ENCODE measurements at regions not wholly inside any gene's neighbourhood (a gene's known extent, or its start where the extent isn't known, plus 50 kb on each side); places are given as distances from the start of the nearest gene placed in this dataset.

DNA sequence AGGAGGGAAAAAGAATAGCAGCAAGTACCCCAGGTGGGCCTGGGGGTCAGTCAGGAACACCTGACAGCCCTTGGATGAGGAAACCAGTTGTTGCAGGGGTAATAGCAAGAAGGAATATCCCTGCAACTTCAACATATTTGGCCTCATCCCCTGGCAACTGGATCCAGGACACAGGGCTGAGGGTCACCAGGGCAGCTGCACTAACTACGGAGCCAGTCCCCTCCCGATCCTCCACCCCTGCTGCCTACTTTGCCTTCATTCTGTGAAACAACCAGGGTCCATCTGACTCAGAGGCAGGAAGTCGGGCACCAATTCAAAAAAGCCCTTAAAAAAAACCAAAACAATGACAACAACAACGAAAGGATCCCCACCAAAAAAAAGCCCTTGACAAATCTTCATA is 52.9 kb downstream of the FRMPD3 start:
- Histone ChIP-seq H3K27me3 (replicated peaks; ENCODE audit: control insufficient read depth, insufficient read depth, low read length) (no peaks in the 10 kb centered on the region), H3K36me3 (ENCODE audit: control insufficient read depth, insufficient read depth, low read length) (no peaks in the 10 kb centered on the region), H3K4me3 (replicated peaks; ENCODE audit: low read depth, low read length) (no peak overlapping the region)
- no peak for DNase-seq (ENCODE audit: extremely low read depth, insufficient read length)
- TF ChIP-seq, protein P1, sequence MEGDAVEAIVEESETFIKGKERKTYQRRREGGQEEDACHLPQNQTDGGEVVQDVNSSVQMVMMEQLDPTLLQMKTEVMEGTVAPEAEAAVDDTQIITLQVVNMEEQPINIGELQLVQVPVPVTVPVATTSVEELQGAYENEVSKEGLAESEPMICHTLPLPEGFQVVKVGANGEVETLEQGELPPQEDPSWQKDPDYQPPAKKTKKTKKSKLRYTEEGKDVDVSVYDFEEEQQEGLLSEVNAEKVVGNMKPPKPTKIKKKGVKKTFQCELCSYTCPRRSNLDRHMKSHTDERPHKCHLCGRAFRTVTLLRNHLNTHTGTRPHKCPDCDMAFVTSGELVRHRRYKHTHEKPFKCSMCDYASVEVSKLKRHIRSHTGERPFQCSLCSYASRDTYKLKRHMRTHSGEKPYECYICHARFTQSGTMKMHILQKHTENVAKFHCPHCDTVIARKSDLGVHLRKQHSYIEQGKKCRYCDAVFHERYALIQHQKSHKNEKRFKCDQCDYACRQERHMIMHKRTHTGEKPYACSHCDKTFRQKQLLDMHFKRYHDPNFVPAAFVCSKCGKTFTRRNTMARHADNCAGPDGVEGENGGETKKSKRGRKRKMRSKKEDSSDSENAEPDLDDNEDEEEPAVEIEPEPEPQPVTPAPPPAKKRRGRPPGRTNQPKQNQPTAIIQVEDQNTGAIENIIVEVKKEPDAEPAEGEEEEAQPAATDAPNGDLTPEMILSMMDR (IDR thresholded peaks at IDR 0.05; ENCODE audit: insufficient read depth, low read length, poor library complexity, severe bottlenecking): no peak

DNA sequence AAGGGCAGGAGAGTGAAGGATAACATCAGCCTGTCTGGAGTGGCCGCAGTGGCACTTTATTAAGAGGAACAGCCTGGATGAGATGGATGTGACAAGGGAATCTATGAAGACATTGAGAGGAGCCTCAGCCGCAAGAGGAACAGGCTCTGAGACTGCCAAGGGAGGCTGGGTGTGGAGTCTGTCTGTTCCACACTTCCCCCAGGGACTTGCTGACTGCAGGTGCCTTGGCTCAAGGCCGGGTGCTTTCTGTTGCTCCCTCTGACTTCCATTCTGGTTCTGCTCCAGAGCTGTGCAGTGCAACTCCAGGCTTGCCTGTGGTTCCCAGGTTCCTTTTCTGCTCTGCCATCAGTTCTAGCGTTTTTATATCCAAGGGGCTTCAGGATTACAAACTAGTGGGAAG is 54.6 kb downstream of the FRMPD3 start:
- no peak for DNase-seq (ENCODE audit: extremely low read depth, insufficient read length)
- Histone ChIP-seq H3K36me3 (ENCODE audit: control insufficient read depth, insufficient read depth, low read length) (no peaks in the 10 kb centered on the region), H3K4me3 (replicated peaks; ENCODE audit: low read depth, low read length) (no peak overlapping the region), H3K27me3 (replicated peaks; ENCODE audit: control insufficient read depth, insufficient read depth, low read length) (no peaks in the 10 kb centered on the region)
- TF ChIP-seq, protein P1 (IDR thresholded peaks at IDR 0.05; ENCODE audit: insufficient read depth, low read length, poor library complexity, severe bottlenecking): no peak

DNA sequence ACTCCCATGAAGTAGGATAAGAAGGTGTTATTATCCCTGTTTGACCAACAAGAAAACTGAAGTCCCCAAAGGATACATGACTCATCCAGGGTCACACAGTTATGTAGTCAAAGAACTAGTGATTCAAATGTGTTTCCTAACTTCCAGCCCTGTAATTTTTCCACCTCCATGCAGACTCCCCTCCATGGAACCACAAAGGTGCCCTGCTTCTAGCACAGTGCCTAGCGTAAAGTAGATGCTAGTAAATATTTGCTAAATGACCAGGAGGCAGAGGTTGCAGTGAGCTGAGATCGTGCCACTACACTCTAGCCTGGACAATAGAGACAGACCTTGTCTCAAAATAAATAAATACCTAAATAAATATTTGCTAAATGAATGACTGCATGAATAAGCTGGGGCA is 55.8 kb downstream of the FRMPD3 start:
- no peaks in the 10 kb centered on the region for H3K36me3 ChIP-seq (ENCODE audit: control insufficient read depth, insufficient read depth, low read length)
- no peak for DNase-seq (ENCODE audit: extremely low read depth, insufficient read length)
- no peaks in the 10 kb centered on the region for H3K27me3 ChIP-seq (replicated peaks; ENCODE audit: control insufficient read depth, insufficient read depth, low read length)
- no peak overlapping the region for H3K4me3 ChIP-seq (replicated peaks; ENCODE audit: low read depth, low read length)
- TF ChIP-seq, protein P1 (IDR thresholded peaks at IDR 0.05; ENCODE audit: insufficient read depth, low read length, poor library complexity, severe bottlenecking): no peak

DNA sequence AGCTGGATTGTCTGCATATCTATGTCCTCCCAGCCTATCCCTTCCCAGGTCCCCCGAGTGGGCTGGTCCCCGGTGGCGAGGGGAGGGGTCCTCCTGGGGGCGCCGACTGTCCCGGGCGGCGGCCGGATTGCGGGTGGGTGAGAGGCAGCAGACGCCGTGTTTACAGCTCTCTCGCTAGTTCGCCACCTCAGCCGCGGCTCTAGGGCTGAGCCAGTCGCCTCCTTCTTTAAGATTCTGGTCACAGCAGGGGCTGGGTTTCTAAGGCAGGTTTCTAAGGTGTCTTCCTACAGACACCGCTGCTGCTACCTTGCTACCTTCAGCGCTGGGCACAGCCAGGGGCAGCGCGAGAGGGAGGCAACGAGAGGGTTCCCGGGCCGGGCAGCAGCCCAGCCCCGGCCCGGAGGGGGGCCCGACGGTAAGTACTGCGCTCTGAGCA is 57.2 kb downstream of the FRMPD3 start:
- no peak for DNase-seq (ENCODE audit: extremely low read depth, insufficient read length)
- Histone ChIP-seq H3K27me3 (replicated peaks; ENCODE audit: control insufficient read depth, insufficient read depth, low read length) (no peaks in the 10 kb centered on the region), H3K4me3 (replicated peaks; ENCODE audit: low read depth, low read length) (no peak overlapping the region), H3K36me3 (ENCODE audit: control insufficient read depth, insufficient read depth, low read length) (no peaks in the 10 kb centered on the region)
- TF ChIP-seq, protein P1 (IDR thresholded peaks at IDR 0.05; ENCODE audit: insufficient read depth, low read length, poor library complexity, severe bottlenecking): no peak

DNA sequence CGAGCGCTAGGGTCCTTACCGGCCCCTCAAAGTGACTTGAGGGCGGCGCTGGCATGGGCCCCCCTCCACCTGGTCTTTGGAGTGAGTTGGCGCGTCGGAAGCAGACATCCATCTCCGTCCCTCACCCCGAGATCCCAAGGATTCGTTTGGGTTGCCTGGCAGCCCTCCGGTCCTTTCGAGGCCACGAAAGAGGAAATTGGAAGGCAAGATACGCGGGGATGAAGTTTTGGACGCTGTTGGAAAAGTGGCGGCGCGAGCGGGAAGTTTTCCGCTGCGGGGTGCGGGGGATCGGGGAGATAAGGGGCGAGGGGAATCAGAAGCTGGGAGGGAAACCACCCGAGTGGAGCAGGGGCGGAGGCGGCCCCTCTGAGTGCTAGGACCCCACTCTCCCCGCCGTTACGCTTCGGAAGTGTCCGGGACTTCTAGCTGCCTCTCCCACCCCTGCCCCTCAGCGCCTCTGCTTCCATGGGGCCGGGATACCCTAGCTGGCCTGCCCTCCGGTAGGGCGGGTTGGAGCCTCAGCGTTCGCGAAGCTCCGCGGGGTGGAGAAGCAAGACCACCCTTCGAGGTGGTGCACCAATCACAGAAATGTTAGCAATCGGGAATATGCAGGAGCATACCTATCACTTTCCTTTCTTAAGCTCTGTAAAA is 57.8 kb downstream of the FRMPD3 start:
- no peaks in the 10 kb centered on the region for H3K36me3 ChIP-seq (ENCODE audit: control insufficient read depth, insufficient read depth, low read length)
- H3K27me3 ChIP-seq (replicated peaks; ENCODE audit: control insufficient read depth, insufficient read depth, low read length): no peaks in the 10 kb centered on the region
- no peak overlapping the region for H3K4me3 ChIP-seq (replicated peaks; ENCODE audit: low read depth, low read length)
- no peak for DNase-seq (ENCODE audit: extremely low read depth, insufficient read length)
- TF ChIP-seq, protein P1 (IDR thresholded peaks at IDR 0.05; ENCODE audit: insufficient read depth, low read length, poor library complexity, severe bottlenecking): no peak

DNA sequence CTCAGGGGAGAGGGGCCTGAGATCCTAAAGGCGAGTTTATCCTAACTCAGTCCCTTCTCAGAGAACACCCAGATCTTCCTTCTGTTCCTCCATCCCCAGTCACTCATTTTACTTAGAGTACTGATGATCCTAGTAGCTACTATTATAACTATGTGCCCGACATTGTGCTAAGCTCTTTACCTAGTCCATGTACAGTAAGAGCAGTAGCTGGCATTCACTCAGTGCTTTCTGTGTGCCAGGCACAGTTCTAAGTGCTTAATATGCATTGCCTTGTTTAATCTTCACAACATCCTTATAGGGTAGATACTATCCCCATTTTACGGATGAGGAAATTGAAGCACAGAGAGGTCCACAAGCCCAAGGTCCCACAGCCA is 58.3 kb downstream of the FRMPD3 start:
- Histone ChIP-seq H3K36me3 (ENCODE audit: control insufficient read depth, insufficient read depth, low read length) (no peaks in the 10 kb centered on the region), H3K27me3 (replicated peaks; ENCODE audit: control insufficient read depth, insufficient read depth, low read length) (no peaks in the 10 kb centered on the region), H3K4me3 (replicated peaks; ENCODE audit: low read depth, low read length) (no peak overlapping the region)
- DNase-seq (ENCODE audit: extremely low read depth, insufficient read length): no peak
- TF ChIP-seq, protein P1 (IDR thresholded peaks at IDR 0.05; ENCODE audit: insufficient read depth, low read length, poor library complexity, severe bottlenecking): no peak
